ENCODE measurements at regions not wholly inside any gene's neighbourhood (a gene's known extent, or its start where the extent isn't known, plus 50 kb on each side); places are given as distances from the start of the nearest gene placed in this dataset.

DNA sequence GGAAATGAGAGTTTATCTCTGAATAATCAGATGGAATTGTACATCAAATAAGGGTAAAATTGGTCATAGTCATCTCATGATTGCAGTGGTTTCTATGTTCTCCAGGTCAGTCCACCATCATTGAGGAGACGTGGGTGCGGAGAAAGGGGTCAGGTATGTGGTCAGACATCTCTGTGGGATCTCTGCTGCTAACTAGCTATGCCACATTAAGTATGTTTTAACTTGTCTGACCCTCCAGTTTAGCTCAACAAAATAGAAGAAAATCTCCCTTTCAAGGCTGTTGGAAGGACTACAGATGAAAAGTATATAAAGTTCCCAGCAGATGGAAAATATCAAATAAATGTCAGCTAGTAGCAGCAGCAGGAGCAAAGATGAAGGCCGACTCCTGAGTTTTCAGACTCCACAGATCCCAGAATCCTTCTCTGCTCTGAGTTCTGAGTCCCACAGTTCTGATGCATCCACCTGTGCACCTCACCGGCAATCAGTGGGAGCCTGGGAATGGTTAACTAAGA, 106.6 kb upstream of the CYP1B1 start:
- Histone ChIP-seq H3K27ac (no peak overlapping the region), H3K36me3 (ENCODE audit: low read depth) (no peaks in the 10 kb centered on the region), H3K27me3 (replicated peaks; ENCODE audit: insufficient read depth) (no peaks in the 10 kb centered on the region), H3K9me3 (ENCODE audit: low read depth) (no peaks in the 10 kb centered on the region), H4K20me1 (ENCODE audit: insufficient read depth) (no peaks in the 10 kb centered on the region), H2AFZ (no peak overlapping the region), H3K4me2 (ENCODE audit: unreplicated experiment) (no peak overlapping the region), H3F3A (ENCODE audit: insufficient read depth) (peaks cover 52% of the 10 kb centered on the region), H3K79me2 (ENCODE audit: insufficient read depth) (no peaks in the 10 kb centered on the region), H3K4me1 (ENCODE audit: insufficient read depth) (peaks cover 48% of the 10 kb centered on the region), H3K9me2 (ENCODE audit: insufficient read depth) (no peaks in the 10 kb centered on the region), H3K4me3 (no peak overlapping the region), H3K9ac (no peak overlapping the region)
- in situ Hi-C loops (cut with MboI): no loop called here
- TF ChIP-seq EZH2 (IDR thresholded peaks at IDR 0.05; ENCODE audit: insufficient read depth, poor library complexity, severe bottlenecking) (no peak), EZH2phosphoT487 (IDR thresholded peaks at IDR 0.05; ENCODE audit: insufficient read depth, low read depth) (no peak)
- WGBS, 2 experiments (ENCODE audit: low coverage in 1 of 2, low lambda C conversion rate in 2 of 2, missing lambda C conversion rate in 2 of 2): 93 to 97% methylated on average over 4 of the region's 4 CpGs
- no peak for DNase-seq

DNA sequence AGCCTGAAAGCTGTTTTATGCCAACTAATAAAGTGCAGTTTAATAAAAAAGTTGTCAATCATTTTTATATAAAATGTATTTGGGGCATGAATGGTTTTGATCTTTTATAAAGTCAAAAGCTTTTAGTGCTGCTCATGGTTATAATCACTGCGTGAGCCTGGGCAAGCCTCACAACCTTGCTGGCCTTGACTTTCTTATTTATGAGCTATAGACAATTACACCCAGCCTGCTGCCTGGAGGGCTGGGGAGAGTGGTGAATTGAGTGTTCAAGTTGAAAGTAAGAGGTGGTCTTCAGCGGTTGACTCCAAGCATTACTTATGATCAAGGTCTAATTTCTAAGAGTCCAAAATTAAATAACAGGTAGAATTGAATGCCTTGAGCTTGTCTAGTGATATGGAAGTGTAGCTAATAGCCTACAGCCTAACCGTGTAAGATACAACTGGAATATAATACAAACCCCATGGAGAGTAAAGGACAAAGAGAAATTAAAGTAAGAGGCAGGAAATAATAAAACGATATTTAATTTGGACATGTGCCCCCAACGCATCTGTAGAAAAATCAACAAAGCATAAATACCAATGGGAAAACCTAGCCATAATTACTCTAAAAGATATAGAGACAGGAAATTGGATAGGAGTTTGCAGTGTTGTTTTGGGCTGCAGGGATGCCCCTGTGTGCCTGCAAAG, 106.0 kb upstream of the CYP1B1 start:
- Histone ChIP-seq H3K4me1 (ENCODE audit: insufficient read depth) (peaks cover 49% of the 10 kb centered on the region), H3K27ac (no peak overlapping the region)

DNA sequence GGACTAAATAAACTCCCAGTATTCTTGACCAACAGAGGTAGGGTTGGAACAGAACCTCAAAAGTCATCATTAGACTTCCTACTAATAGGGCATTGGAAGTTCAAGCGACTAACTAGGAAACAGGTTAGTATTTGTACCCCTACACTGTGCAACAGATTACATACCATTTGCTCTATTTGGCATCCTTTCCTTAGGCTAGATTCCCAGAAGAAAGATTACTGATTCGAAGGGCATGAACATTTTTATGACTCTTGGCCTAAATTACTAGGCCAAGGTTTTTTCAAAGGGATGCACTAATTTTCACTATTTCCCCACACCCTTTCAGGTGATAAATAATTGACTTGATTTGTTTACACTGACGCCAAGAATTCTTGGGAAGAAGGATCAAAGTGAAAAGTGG, 104.8 kb upstream of the CYP1B1 start:
- WGBS, 2 experiments (ENCODE audit: low coverage in 1 of 2, low lambda C conversion rate in 2 of 2, missing lambda C conversion rate in 2 of 2): 67 to 76% methylated on average over 3 of the region's 3 CpGs

More for the DNA sequence above, 106.0 kb upstream of the CYP1B1 start:
- WGBS, 2 experiments (ENCODE audit: low coverage in 1 of 2, low lambda C conversion rate in 2 of 2, missing lambda C conversion rate in 2 of 2): 91 to 96% methylated on average over 5 of the region's 5 CpGs
- no peaks in the 10 kb centered on the region for H3K79me2 ChIP-seq (ENCODE audit: insufficient read depth)
- no peaks in the 10 kb centered on the region for H3K36me3 ChIP-seq (ENCODE audit: low read depth)
- H3K27me3 ChIP-seq (replicated peaks; ENCODE audit: insufficient read depth): no peaks in the 10 kb centered on the region
- H3F3A ChIP-seq (ENCODE audit: insufficient read depth): peaks cover 55% of the 10 kb centered on the region
- H2AFZ ChIP-seq: no peak overlapping the region
- H4K20me1 ChIP-seq (ENCODE audit: insufficient read depth): no peaks in the 10 kb centered on the region
- no peaks in the 10 kb centered on the region for H3K9me3 ChIP-seq (ENCODE audit: low read depth)
- H3K9me2 ChIP-seq (ENCODE audit: insufficient read depth): no peaks in the 10 kb centered on the region
- H3K4me2 ChIP-seq (ENCODE audit: unreplicated experiment): no peak overlapping the region
- no peak overlapping the region for H3K9ac ChIP-seq
- no peak for DNase-seq
- in situ Hi-C loops (cut with MboI): no loop called here
- H3K4me3 ChIP-seq: no peak overlapping the region
- TF ChIP-seq EZH2phosphoT487 (IDR thresholded peaks at IDR 0.05; ENCODE audit: insufficient read depth, low read depth) (no peak), EZH2 (IDR thresholded peaks at IDR 0.05; ENCODE audit: insufficient read depth, poor library complexity, severe bottlenecking) (no peak)

DNA sequence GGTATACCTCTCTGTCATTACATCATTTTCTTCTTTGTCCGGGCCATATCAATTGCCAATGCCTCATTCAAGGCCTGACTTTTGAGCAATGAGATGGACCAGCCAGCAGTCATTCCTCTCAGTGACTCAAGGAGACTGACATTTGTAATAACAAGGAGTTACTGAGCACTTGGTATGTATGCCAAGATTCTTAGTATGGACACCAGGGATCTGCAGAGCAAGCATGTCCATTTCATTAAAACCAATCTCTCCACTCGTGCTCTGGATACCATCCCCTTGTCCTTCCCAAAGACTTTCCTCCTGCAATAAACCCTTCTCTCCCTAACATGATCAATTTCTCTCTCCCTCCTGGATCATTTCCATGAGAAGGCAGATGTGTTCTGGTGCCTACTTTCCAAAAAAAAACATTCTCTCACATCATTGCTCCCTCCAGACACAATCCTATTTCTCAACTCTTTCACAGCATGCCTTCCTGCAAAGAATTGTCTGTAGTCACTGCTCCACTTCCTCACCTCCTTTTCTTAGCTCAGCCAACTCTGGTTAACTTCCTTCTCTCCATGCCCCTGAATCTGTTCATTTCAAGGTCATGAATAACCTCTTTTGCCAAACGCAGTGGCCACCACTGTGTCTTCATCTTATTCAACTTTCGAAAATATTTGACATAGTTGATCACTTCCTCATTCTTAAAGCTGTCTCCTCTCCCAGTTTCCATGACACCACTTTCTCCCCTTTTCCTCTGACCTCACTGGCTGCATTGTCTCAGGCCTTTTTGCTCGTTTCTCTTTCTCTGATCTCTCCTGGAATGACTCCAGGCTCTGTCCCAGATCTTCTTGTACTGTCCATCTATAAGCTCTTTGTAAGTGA, 102.8 kb upstream of the CYP1B1 start:
- H3K36me3 ChIP-seq (ENCODE audit: low read depth): no peaks in the 10 kb centered on the region
- no peak overlapping the region for H2AFZ ChIP-seq
- in situ Hi-C loops (cut with MboI): no loop called here
- no peaks in the 10 kb centered on the region for H3K9me2 ChIP-seq (ENCODE audit: insufficient read depth)
- H3K27ac ChIP-seq: peak overlapping the region; percentile 82
- no peak overlapping the region for H3K4me3 ChIP-seq
- peaks cover 68% of the 10 kb centered on the region for H3F3A ChIP-seq (ENCODE audit: insufficient read depth)
- no peaks in the 10 kb centered on the region for H3K27me3 ChIP-seq (replicated peaks; ENCODE audit: insufficient read depth)
- no peaks in the 10 kb centered on the region for H3K9me3 ChIP-seq (ENCODE audit: low read depth)
- WGBS, 2 experiments (ENCODE audit: low coverage in 1 of 2, low lambda C conversion rate in 2 of 2, missing lambda C conversion rate in 2 of 2): 2 to 4% methylated on average over 5 of the region's 5 CpGs
- peak overlapping the region; percentile 43 for H3K9ac ChIP-seq
- H4K20me1 ChIP-seq (ENCODE audit: insufficient read depth): no peaks in the 10 kb centered on the region
- no peaks in the 10 kb centered on the region for H3K79me2 ChIP-seq (ENCODE audit: insufficient read depth)
- DNase-seq: peak; percentile 92
- H3K4me1 ChIP-seq (ENCODE audit: insufficient read depth): peaks cover 64% of the 10 kb centered on the region
- peak overlapping the region; percentile 10 for H3K4me2 ChIP-seq (ENCODE audit: unreplicated experiment)
- TF ChIP-seq EZH2phosphoT487 (IDR thresholded peaks at IDR 0.05; ENCODE audit: insufficient read depth, low read depth) (no peak), EZH2 (IDR thresholded peaks at IDR 0.05; ENCODE audit: insufficient read depth, poor library complexity, severe bottlenecking) (no peak)

More for the DNA sequence above, 104.8 kb upstream of the CYP1B1 start:
- Histone ChIP-seq H2AFZ (no peak overlapping the region), H3F3A (ENCODE audit: insufficient read depth) (peaks cover 67% of the 10 kb centered on the region), H3K27me3 (replicated peaks; ENCODE audit: insufficient read depth) (no peaks in the 10 kb centered on the region), H3K79me2 (ENCODE audit: insufficient read depth) (no peaks in the 10 kb centered on the region), H3K9me3 (ENCODE audit: low read depth) (no peaks in the 10 kb centered on the region), H3K9ac (no peak overlapping the region), H4K20me1 (ENCODE audit: insufficient read depth) (no peaks in the 10 kb centered on the region), H3K36me3 (ENCODE audit: low read depth) (no peaks in the 10 kb centered on the region), H3K4me1 (ENCODE audit: insufficient read depth) (peaks cover 61% of the 10 kb centered on the region), H3K27ac (no peak overlapping the region), H3K4me3 (no peak overlapping the region), H3K4me2 (ENCODE audit: unreplicated experiment) (no peak overlapping the region), H3K9me2 (ENCODE audit: insufficient read depth) (no peaks in the 10 kb centered on the region)
- in situ Hi-C loops (cut with MboI): no loop called here
- peak; percentile 38 for DNase-seq
- no peak for TF ChIP-seq EZH2 (IDR thresholded peaks at IDR 0.05; ENCODE audit: insufficient read depth, poor library complexity, severe bottlenecking)
- TF ChIP-seq EZH2phosphoT487 (IDR thresholded peaks at IDR 0.05; ENCODE audit: insufficient read depth, low read depth): no peak
